Testis (tissue), 2 donors: ENCODE measurements at regions not wholly inside any gene's neighbourhood (a gene's known extent, or its start where the extent isn't known, plus 50 kb on each side); places are given as distances from the start of the nearest gene placed in this dataset.
"Not testable (repeated sequence)": the region's sequence is repeated elsewhere in the genome, so short reads cannot be mapped to it uniquely, and the experiment has no call there.

ENCODE experiments used
- DNase-seq: peaks from one replicate; pipeline ENCODE4 v3.0.0-alpha.2; 2019
- H3K27ac ChIP-seq, 2 donors: fragments of 200-600 bp; sonication (generic); one replicate each; pipeline ENCODE4 v1.5.1; 2019
- H3K27me3 ChIP-seq: fragments of 200-600 bp; sonication (generic); one replicate; pipeline ENCODE4 v1.5.1; 2019
- H3K36me3 ChIP-seq: fragments of 200-600 bp; sonication (generic); one replicate; pipeline ENCODE4 v1.5.1; 2017; ENCODE audit warnings: low read depth; ENCODE audit errors: missing control alignments
- H3K4me1 ChIP-seq: fragments of 200-600 bp; sonication (generic); one replicate; pipeline ENCODE4 v1.5.1; 2019
- H3K4me3 ChIP-seq, 2 donors: fragments of 200-600 bp; sonication (generic); one replicate each; pipeline ENCODE4 v1.5.1; 2017 to 2019
- H3K9me3 ChIP-seq: fragments of 200-600 bp; sonication (generic); one replicate; pipeline ENCODE4 v1.5.1; 2017
- POLR2A ChIP-seq: fragments of 450-650 bp; IDR thresholded peaks from one replicate; pipeline ENCODE4 v1.6.1; 2017; ENCODE audit warnings: antibody characterized with exemption, mild to moderate bottlenecking, moderate library complexity
- WGBS, 2 donors: methylation state at CpG; one replicate each; pipeline ENCODE4 v1.1.5; 2018; 5-methylcytosine and 5-hydroxymethylcytosine counted together
- intact Hi-C: fragments of 100-400 bp; cut with DNase I; formaldehyde crosslinking; loops from one replicate; pipeline ENCODE4 v1.15.1; 2023; ENCODE audit warnings: low total_unique reads
- TF ChIP-seq, protein P1 (sequence below), 3 experiments: fragments of 450-650 bp in 2 of 3; fragments of 200-600 bp in 1 of 3; sonication (generic) in 1 of 3; IDR thresholded peaks; one replicate each; pipeline ENCODE4 v1.5.1; 2016 to 2019; ENCODE audit warnings: antibody characterized with exemption in 3 of 3, mild to moderate bottlenecking in 2 of 3, moderate library complexity in 1 of 3

DNA sequence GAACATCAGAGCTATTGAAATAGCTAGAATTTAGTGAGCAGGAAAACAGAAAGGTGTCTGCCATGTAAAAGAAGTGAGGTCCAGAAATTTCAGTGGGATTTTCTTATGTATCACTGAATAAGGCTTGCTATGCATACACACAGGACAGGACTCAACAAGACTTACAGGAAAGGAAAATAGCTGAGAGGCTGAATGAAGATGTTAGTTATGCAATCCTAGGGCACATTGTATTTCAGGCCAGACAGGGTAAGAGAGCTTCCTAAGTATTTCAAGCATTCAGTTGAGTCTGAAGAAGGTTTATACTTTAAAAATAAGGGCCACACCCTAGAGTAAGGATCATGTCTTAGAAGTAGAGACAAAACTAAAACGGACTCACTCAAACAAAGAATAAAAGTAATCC is 419.9 kb upstream of the PRR20A start:
- DNase-seq: no peak
- H3K27ac ChIP-seq: no peak overlapping the region
- H3K4me3 ChIP-seq: no peak overlapping the region
- intact Hi-C loops: no loop called here
- H3K27me3 ChIP-seq: peaks cover 5% of the 10 kb centered on the region
- 92 to 100% methylated on average over 1 of the region's 1 CpG for WGBS, 2 donors
- H3K4me1 ChIP-seq: no peaks in the 10 kb centered on the region
- no peaks in the 10 kb centered on the region for H3K9me3 ChIP-seq
- no peaks in the 10 kb centered on the region for H3K36me3 ChIP-seq
- TF ChIP-seq, protein P1, sequence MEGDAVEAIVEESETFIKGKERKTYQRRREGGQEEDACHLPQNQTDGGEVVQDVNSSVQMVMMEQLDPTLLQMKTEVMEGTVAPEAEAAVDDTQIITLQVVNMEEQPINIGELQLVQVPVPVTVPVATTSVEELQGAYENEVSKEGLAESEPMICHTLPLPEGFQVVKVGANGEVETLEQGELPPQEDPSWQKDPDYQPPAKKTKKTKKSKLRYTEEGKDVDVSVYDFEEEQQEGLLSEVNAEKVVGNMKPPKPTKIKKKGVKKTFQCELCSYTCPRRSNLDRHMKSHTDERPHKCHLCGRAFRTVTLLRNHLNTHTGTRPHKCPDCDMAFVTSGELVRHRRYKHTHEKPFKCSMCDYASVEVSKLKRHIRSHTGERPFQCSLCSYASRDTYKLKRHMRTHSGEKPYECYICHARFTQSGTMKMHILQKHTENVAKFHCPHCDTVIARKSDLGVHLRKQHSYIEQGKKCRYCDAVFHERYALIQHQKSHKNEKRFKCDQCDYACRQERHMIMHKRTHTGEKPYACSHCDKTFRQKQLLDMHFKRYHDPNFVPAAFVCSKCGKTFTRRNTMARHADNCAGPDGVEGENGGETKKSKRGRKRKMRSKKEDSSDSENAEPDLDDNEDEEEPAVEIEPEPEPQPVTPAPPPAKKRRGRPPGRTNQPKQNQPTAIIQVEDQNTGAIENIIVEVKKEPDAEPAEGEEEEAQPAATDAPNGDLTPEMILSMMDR (IDR thresholded peaks at IDR 0.05): no peak
- TF ChIP-seq POLR2A: no peak

DNA sequence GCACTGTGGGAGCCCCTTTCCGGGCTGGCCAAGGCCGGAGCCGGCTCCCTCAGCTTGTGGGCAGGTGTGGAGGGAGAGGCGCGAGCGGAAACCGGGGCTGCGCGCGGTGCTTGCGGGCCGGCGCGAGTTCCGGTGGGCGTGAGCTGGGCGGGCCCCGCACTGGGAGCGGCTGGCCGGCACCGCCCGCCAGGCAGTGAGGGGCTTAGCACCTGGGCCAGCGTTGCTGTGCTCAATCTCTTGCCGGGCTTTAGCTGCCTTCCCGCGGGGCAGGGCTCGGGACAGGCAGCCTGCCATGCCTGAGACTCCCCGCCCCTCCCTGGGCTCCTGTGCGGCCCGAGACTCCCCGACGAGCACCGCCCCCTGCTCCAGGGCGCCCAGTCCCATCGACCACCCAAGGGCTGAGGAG is 405.2 kb upstream of the PRR20A start:
- Histone ChIP-seq H3K36me3 (no peaks in the 10 kb centered on the region), H3K9me3 (no peaks in the 10 kb centered on the region), H3K27me3 (no peaks in the 10 kb centered on the region), H3K27ac (peak overlapping the region in 1 of 2 donors; percentile 36), H3K4me3 (peak overlapping the region; percentile 46 to 53), H3K4me1 (no peaks in the 10 kb centered on the region)
- TF ChIP-seq POLR2A: no peak
- TF ChIP-seq, protein P1 (IDR thresholded peaks at IDR 0.05): no peak
- whole genome bisulfite sequencing, 2 donors: 47 to 68% methylated on average over 3 to 35 of the region's 35 CpGs
- DNase-seq: peak; percentile 26
- intact Hi-C loops: no loop called here

DNA sequence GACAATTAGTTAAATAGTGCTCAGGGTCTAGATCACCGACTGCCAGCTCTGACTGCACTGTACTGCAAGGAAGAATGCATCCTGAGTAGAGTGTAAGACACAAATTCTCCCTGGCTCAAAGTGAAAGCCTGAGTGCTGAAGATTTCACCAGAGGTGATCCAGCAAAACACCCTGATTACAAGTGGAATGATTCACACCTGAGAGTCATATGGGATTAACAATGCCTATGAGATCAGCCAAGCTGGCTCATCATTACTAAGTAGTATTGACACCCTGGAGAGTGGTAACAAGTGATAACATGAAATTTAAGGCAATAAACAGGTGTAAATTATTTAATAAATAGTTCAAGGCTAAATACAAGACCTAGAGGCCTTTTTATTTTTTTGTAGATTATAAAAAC is 403.8 kb upstream of the PRR20A start:
- intact Hi-C loops: no loop called here
- TF ChIP-seq, protein P1 (IDR thresholded peaks at IDR 0.05): no peak
- TF ChIP-seq POLR2A: no peak
- Histone ChIP-seq H3K36me3 (no peaks in the 10 kb centered on the region), H3K9me3 (no peaks in the 10 kb centered on the region), H3K4me3 (no peak overlapping the region), H3K27me3 (no peaks in the 10 kb centered on the region), H3K27ac (no peak overlapping the region), H3K4me1 (no peaks in the 10 kb centered on the region)
- WGBS, 2 donors: 96 to 100% methylated on average over 1 of the region's 1 CpG
- no peak for DNase-seq

DNA sequence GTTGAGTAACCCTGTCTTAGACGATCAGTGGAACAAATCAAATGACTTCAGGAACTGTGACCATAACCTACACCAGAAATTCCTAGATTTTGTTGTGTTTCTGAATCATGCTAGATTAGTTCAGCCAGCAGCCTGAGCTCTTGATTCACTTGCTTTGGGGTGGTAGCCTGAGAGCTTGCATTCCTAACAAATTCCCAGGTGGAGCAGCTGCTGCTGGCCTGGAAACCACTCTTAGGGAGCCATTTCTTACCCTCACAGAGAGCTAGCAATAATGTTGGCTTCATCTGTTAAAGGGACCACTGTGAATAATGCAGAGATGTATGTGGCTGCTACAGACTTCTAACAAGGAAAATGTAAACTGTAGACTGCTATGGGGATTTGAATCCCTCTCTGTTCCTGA is 388.1 kb upstream of the PRR20A start:
- Histone ChIP-seq H3K36me3 (no peaks in the 10 kb centered on the region), H3K27ac (no peak overlapping the region), H3K27me3 (no peaks in the 10 kb centered on the region), H3K4me1 (no peaks in the 10 kb centered on the region), H3K9me3 (no peaks in the 10 kb centered on the region), H3K4me3 (no peak overlapping the region)
- DNase-seq: no peak
- TF ChIP-seq, protein P1 (IDR thresholded peaks at IDR 0.05): no peak
- TF ChIP-seq POLR2A: no peak
- intact Hi-C loops: no loop called here
- WGBS, 2 donors: 94 to 96% methylated on average over 1 of the region's 1 CpG

DNA sequence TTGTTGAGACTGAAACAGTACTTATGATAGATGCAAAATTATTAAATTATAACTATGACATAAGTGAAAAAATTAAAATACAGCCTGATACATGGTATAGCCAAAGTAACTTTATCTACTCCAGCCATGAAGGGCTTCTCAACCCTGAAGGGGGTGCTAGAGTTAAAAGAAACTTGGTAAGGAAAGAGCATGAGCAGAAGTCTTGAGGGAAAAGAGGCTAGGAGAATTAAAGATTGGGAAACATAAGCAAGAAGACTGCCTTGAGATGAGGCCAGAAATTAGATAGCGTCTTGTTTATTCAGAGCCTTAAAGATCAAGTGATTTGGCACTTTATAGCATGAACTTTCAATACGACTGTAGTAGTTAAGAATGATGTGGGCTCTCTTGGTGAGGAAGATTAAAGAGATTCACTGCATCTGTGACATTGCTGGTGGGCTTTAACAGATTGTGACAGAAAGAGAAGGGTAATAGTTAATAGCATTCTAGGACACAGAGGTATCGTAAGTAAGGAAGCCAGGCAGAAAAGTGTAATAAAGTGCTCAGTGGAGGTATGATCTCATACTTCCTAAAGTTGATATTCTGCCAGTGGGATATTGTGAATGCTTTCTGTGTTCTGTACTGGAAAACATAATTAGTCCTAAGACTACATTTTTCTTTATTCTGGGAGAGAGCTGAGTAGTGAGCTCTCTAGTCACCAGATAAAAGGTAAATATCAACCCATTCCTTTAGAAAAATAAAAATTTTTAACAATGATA is 385.4 kb upstream of the PRR20A start:
- TF ChIP-seq POLR2A: no peak
- TF ChIP-seq, protein P1 (IDR thresholded peaks at IDR 0.05): no peak
- no peak overlapping the region for H3K4me3 ChIP-seq
- H3K27me3 ChIP-seq: no peaks in the 10 kb centered on the region
- DNase-seq: no peak
- H3K4me1 ChIP-seq: no peaks in the 10 kb centered on the region
- H3K36me3 ChIP-seq: no peaks in the 10 kb centered on the region
- 34 to 45% methylated on average over 3 of the region's 3 CpGs for WGBS, 2 donors
- no peaks in the 10 kb centered on the region for H3K9me3 ChIP-seq
- H3K27ac ChIP-seq: no peak overlapping the region
- intact Hi-C loops: no loop called here

DNA sequence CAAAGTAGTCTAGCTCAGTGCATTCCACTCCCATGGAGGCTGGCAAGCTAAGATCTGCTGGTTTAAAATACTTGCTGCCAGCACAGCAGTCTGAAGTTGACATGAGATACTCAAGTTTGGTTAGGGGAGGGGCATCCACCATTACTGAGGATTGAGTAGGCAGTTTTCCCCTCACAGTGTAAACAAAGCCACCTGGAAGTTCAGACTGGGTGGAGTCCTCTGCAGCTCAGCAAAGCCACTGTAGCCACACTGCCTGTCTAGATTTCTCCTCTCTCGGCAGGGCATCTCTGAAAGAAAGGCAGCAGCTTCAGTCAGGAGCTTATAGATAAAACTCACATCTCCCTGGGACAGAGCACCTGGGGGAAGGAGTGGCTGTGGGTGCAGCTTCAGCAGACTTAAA is 377.4 kb upstream of the PRR20A start:
- intact Hi-C loops: not testable (repeated sequence)
- WGBS, 2 donors: 73 to 83% methylated on average over 1 of the region's 1 CpG

More for the DNA sequence above, 377.4 kb upstream of the PRR20A start:
- DNase-seq, H3K27me3 ChIP-seq, H3K27ac ChIP-seq, H3K4me1 ChIP-seq, H3K36me3 ChIP-seq, H3K4me3 ChIP-seq, H3K9me3 ChIP-seq: not testable (repeated sequence)
